Adrenal gland (tissue), 9 donors: ENCODE measurements at regions not wholly inside any gene's neighbourhood (a gene's known extent, or its start where the extent isn't known, plus 50 kb on each side); places are given as distances from the start of the nearest gene placed in this dataset.

ENCODE experiments used
- DNase-seq, 7 donors: peaks; one replicate each; pipeline ENCODE4 v3.0.0-alpha.2; 2019 to 2020
- H3K27ac ChIP-seq, 5 donors: fragments of 200-600 bp; sonication (generic) in 4 of 5; 1 replicate in 3 of 5; 2 replicates in 2 of 5; pipeline versions ENCODE4 v1.5.1 to v1.8.0; 2016 to 2020; ENCODE audit warnings: mild to moderate bottlenecking in 1 of 5
- H3K27me3 ChIP-seq: fragments of 200-600 bp; 2 replicates; pipeline ENCODE4 v1.8.0; 2021
- H3K36me3 ChIP-seq, 2 donors: fragments of 200-600 bp; replicated peaks in 1 of 2; 1 replicate in 1 of 2; 2 replicates in 1 of 2; pipeline versions ENCODE4 v1.5.1 to v1.8.0; 2018 to 2022
- H3K4me1 ChIP-seq, 2 donors: fragments of 200-600 bp; replicated peaks in 1 of 2; 1 replicate in 1 of 2; 2 replicates in 1 of 2; pipeline versions ENCODE4 v1.5.1 to v1.8.0; 2018 to 2021
- H3K4me3 ChIP-seq, 4 donors: fragments of 200-600 bp; sonication (generic) in 3 of 4; one replicate each; pipeline ENCODE4 v1.5.1; 2016 to 2018
- H3K9me3 ChIP-seq, 3 donors: fragments of 200-600 bp; sonication (generic) in 1 of 3; replicated peaks in 1 of 3; 1 replicate in 2 of 3; 2 replicates in 1 of 3; pipeline versions ENCODE4 v1.5.1 to v1.8.0; 2016 to 2021
- POLR2A ChIP-seq, 2 donors: fragments of 450-650 bp; IDR thresholded peaks; one replicate each; pipeline ENCODE4 v1.6.1; 2017; ENCODE audit warnings: antibody characterized with exemption in 2 of 2, mild to moderate bottlenecking in 2 of 2, moderate library complexity in 1 of 2
- WGBS, 4 donors: extraction: QIAGEN DNeasy Blood & Tissue Kit in 2 of 4; methylation state at CpG; one replicate each; pipeline versions ENCODE4 v1.1.5 to v1.1.7; 2013 to 2017; 5-methylcytosine and 5-hydroxymethylcytosine counted together
- intact Hi-C, 2 donors: fragments of 100-400 bp; cut with DNase I; formaldehyde crosslinking; loops; one replicate each; pipeline versions ENCODE4 v1.14.1 to v1.15.0; 2022 to 2023
- TF ChIP-seq, protein P1 (sequence below), 6 experiments: fragments of 450-650 bp in 4 of 6; fragments of 200-600 bp in 2 of 6; sonication (generic) in 1 of 6; IDR thresholded peaks; 1 replicate in 5 of 6; 2 replicates in 1 of 6; pipeline versions ENCODE4 v1.5.1 to v1.8.0; 2016 to 2021; ENCODE audit warnings: antibody characterized with exemption in 6 of 6, mild to moderate bottlenecking in 2 of 6, moderate library complexity in 1 of 6
- donor health status: healthy with polysubstance abuse.
- donor health status: Bipolar disorder and iron deficiency.
- donor health status: DM: yes; HTN: yes; CAD: no.
- donor health status: DM: no; HTN: no; CAD: no.
- donor health status: DM: no; HTN: no; CAD: no.

DNA sequence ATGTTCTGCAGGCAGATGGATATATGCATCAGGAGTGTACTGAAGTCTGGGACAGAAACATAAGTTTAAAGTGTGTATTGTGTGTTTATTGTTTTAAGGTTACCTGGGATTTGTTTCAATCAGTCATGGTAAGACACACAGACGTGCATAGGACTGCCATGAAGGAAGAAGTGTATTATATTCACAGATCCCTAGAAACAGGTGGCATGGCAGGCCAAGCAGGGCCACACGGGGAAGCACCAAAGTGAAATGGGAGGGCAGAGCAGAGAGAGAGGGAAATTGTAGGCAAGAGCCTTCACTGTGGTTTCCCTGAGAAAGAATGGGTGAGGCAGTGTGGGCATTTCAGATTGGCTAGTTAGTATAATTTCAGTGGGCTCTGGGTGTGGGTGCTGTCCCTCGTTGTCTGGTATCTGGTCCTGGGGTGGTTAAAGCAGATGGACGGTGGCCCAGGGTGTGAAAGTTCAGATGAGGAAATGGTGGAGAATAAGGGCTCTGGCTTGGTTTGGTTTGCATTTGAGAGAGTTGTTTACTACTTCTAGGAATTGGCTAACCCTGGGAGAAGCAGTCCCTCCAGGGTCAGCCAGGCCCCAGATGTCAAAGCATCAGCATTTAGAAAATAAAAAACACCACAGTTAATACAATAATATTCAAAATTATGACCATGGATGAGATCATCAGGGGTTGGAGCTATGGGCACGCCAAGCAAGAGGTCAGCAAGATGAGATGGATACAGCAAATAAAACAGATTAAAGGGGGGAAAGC is 160.0 kb downstream of the LRRC30 start:
- no peaks in the 10 kb centered on the region for H3K36me3 ChIP-seq
- H3K4me3 ChIP-seq, result no peak overlapping the region
- no peaks in the 10 kb centered on the region for H3K9me3 ChIP-seq
- H3K27ac ChIP-seq, result no peak overlapping the region
- H3K27me3 ChIP-seq, result no peaks in the 10 kb centered on the region
- intact Hi-C loops, result no loop called here
- TF ChIP-seq, protein P1, sequence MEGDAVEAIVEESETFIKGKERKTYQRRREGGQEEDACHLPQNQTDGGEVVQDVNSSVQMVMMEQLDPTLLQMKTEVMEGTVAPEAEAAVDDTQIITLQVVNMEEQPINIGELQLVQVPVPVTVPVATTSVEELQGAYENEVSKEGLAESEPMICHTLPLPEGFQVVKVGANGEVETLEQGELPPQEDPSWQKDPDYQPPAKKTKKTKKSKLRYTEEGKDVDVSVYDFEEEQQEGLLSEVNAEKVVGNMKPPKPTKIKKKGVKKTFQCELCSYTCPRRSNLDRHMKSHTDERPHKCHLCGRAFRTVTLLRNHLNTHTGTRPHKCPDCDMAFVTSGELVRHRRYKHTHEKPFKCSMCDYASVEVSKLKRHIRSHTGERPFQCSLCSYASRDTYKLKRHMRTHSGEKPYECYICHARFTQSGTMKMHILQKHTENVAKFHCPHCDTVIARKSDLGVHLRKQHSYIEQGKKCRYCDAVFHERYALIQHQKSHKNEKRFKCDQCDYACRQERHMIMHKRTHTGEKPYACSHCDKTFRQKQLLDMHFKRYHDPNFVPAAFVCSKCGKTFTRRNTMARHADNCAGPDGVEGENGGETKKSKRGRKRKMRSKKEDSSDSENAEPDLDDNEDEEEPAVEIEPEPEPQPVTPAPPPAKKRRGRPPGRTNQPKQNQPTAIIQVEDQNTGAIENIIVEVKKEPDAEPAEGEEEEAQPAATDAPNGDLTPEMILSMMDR (IDR thresholded peaks at IDR 0.05), result no peak
- no peak for TF ChIP-seq POLR2A (IDR thresholded peaks at IDR 0.05)
- WGBS, 4 donors, result 61 to 64% (median 63%) methylated on average over 5 of the region's 5 CpGs
- peak in 1 of 7 donors; percentile 3 for DNase-seq
- no peaks in the 10 kb centered on the region for H3K4me1 ChIP-seq

DNA sequence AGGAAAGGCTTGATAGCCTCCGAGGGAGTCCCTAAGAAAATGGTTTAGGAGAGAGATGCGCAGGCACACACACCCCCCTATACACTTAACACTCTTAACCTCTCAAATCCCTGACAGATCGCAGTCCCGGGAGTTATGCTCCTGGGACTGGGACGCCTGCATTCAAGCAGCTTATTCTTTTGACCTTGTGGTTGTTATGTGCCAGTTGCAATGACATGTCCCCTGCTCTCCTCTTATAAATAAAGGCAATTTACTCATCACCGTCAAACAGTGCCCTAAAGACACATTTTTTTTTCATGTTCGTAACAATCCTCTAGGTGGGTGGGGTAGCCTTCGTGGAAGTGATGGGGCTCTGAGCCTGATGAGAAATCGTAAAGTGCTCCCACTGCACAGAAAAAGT is 162.2 kb downstream of the LRRC30 start:
- Histone ChIP-seq H3K27ac (no peak overlapping the region), H3K4me1 (no peaks in the 10 kb centered on the region), H3K4me3 (no peak overlapping the region), H3K27me3 (no peaks in the 10 kb centered on the region), H3K9me3 (no peaks in the 10 kb centered on the region), H3K36me3 (no peaks in the 10 kb centered on the region)
- DNase-seq, result no peak
- 53 to 68% (median 65%) methylated on average over 9 of the region's 9 CpGs for WGBS, 4 donors
- TF ChIP-seq, protein P1 (IDR thresholded peaks at IDR 0.05), result no peak
- no peak for TF ChIP-seq POLR2A (IDR thresholded peaks at IDR 0.05)
- intact Hi-C loops, result no loop called here

DNA sequence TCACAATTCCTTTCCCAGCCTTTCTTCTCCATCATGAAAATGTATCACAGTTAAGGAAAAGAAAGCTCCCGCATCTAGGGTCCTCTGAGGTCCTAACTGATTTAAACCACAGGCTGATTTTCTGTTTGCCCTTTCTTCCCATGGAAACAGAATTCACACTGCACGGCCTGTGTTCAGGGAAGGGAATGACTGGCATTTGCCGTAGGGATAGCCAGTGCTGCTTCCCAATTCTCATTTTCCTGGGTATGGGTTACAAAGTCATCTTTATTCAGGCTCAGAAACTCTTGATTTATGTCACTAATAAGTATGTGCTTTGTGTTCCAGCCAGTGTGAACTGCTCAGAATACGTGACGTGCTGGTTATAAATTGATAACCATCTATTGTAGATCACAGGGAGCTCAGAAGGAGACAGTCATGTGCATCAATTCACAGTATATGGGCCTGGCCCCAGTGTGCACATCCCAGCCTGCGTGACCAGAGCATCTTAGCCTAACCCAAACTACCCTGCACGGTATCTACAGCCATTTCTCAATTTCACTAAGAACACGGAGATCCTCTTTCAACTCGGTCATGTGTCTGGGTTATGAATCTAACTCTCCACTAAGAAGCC is 163.3 kb downstream of the LRRC30 start:
- no peak overlapping the region for H3K27ac ChIP-seq
- TF ChIP-seq, protein P1 (IDR thresholded peaks at IDR 0.05), result no peak
- TF ChIP-seq POLR2A (IDR thresholded peaks at IDR 0.05), result no peak
- intact Hi-C loops, result no loop called here

DNA sequence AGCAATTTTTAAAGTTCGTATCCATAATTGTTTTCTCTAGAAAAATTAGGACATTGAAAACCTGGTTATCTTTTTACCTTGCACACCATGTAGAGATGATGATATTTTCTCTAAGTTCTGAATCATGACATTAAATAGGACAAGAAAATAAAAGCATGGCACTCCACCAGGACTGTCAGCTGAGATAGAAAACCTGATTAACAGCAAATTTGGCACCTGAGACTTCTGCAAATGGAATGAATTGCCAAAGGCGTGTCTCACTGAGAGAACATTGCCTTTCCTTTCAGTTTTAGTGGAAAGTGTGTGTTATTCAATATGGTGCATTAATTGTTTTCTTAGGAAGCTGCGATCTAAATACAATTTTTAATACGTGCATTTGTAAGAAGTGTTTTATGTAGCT is 164.7 kb downstream of the LRRC30 start:
- Histone ChIP-seq H3K27ac (no peak overlapping the region), H3K36me3 (no peaks in the 10 kb centered on the region), H3K4me3 (no peak overlapping the region), H3K4me1 (no peaks in the 10 kb centered on the region), H3K27me3 (no peaks in the 10 kb centered on the region), H3K9me3 (no peaks in the 10 kb centered on the region)
- TF ChIP-seq POLR2A (IDR thresholded peaks at IDR 0.05), result no peak
- TF ChIP-seq, protein P1 (IDR thresholded peaks at IDR 0.05), result no peak
- DNase-seq, result no peak
- 54 to 65% (median 63%) methylated on average over 4 of the region's 4 CpGs for WGBS, 4 donors
- intact Hi-C loops, result no loop called here

More for the DNA sequence above, 163.3 kb downstream of the LRRC30 start:
- H3K4me3 ChIP-seq, result no peak overlapping the region
- no peak for DNase-seq
- 71 to 73% (median 71%) methylated on average over 9 of the region's 9 CpGs for WGBS, 4 donors
- no peaks in the 10 kb centered on the region for H3K27me3 ChIP-seq
- H3K4me1 ChIP-seq, result no peaks in the 10 kb centered on the region
- H3K36me3 ChIP-seq, result no peaks in the 10 kb centered on the region
- H3K9me3 ChIP-seq, result no peaks in the 10 kb centered on the region
